Spleen (tissue), 11 donors: ENCODE measurements at regions not wholly inside any gene's neighbourhood (a gene's known extent, or its start where the extent isn't known, plus 50 kb on each side); places are given as distances from the start of the nearest gene placed in this dataset.

Experiments used
- DNase-seq: peaks from one replicate; pipeline ENCODE4 v3.0.0-alpha.2; 2020
- H3K27ac ChIP-seq, 8 donors: fragments of 200-600 bp; sonication (generic) in 7 of 8; 1 replicate in 4 of 8; 2 replicates in 4 of 8; pipeline versions ENCODE4 v1.5.0 to v1.8.0; 2016 to 2021; ENCODE audit warnings: inconsistent platforms in 4 of 8, mild to moderate bottlenecking in 4 of 8, moderate library complexity in 1 of 8
- H3K27me3 ChIP-seq, 7 donors: fragments of 200-600 bp; sonication (generic) in 6 of 7; replicated peaks in 1 of 7; 1 replicate in 4 of 7; 2 replicates in 3 of 7; pipeline versions ENCODE4 v1.5.0 to v1.8.0; 2016 to 2021; ENCODE audit warnings: inconsistent platforms in 3 of 7, mild to moderate bottlenecking in 1 of 7
- H3K36me3 ChIP-seq, 6 donors: fragments of 200-600 bp; sonication (generic) in 5 of 6; 1 replicate in 4 of 6; 2 replicates in 2 of 6; pipeline versions ENCODE4 v1.5.0 to v1.8.0; 2016 to 2021; ENCODE audit warnings: inconsistent platforms in 2 of 6
- H3K4me1 ChIP-seq, 6 donors: fragments of 200-600 bp; sonication (generic) in 5 of 6; 1 replicate in 3 of 6; 2 replicates in 3 of 6; pipeline versions ENCODE4 v1.5.0 to v1.8.0; 2016 to 2021; ENCODE audit warnings: inconsistent platforms in 3 of 6
- H3K4me3 ChIP-seq, 8 donors: fragments of 200-600 bp; sonication (generic) in 7 of 8; 1 replicate in 4 of 8; 2 replicates in 4 of 8; pipeline versions ENCODE4 v1.5.0 to v1.8.0; 2016 to 2021; ENCODE audit warnings: inconsistent platforms in 4 of 8, mild to moderate bottlenecking in 4 of 8, moderate library complexity in 2 of 8
- H3K9me3 ChIP-seq, 8 donors: fragments of 200-600 bp; sonication (generic) in 7 of 8; 1 replicate in 4 of 8; 2 replicates in 4 of 8; pipeline versions ENCODE4 v1.5.0 to v1.8.0; 2016 to 2021; ENCODE audit warnings: inconsistent platforms in 4 of 8
- CTCF ChIP-seq, 11 experiments: fragments of 200-600 bp in 7 of 11; fragments of 450-650 bp in 4 of 11; sonication (generic) in 4 of 11; IDR thresholded peaks in 8 of 11; conservative IDR thresholded peaks in 3 of 11; 1 replicate in 7 of 11; 2 replicates in 4 of 11; pipeline versions ENCODE4 v1.4.0 to v1.8.0; 2016 to 2021; ENCODE audit warnings: antibody characterized with exemption in 11 of 11, inconsistent platforms in 4 of 11, mild to moderate bottlenecking in 1 of 11
- POLR2A ChIP-seq, 3 donors: fragments of 450-650 bp; IDR thresholded peaks; one replicate each; pipeline ENCODE4 v1.5.1; 2017; ENCODE audit warnings: antibody characterized with exemption in 3 of 3, mild to moderate bottlenecking in 1 of 3
- POLR2AphosphoS5 ChIP-seq, 3 donors: sonication (generic); formaldehyde crosslinking; IDR thresholded peaks; one replicate each; pipeline ENCODE4 v1.5.1; 2017; ENCODE audit warnings: antibody characterized with exemption in 3 of 3
- WGBS, 5 donors: extraction: QIAGEN DNeasy Blood & Tissue Kit in 3 of 5; methylation state at CpG; one replicate each; pipeline versions ENCODE4 v1.1.5 to v1.1.7; 2013 to 2018; 5-methylcytosine and 5-hydroxymethylcytosine counted together
- intact Hi-C: fragments of 100-400 bp; cut with DNase I; formaldehyde crosslinking; loops from one replicate; pipeline ENCODE4 v1.15.0; 2023; ENCODE audit warnings: low total_unique reads
- donor health status: healthy with polysubstance abuse.
- donor health status: DM: no; HTN: no; CAD: no; lungs with moderate emphysema.
- donor health status: DM: no; HTN: no; CAD: no.
- donor health status: Bipolar disorder and iron deficiency.
- donor health status: healthy.
- donor health status: DM: no; HTN: no; CAD: no.
- donor health status: DM: yes; HTN: yes; CAD: no.

GRCh38 chr2:83826577-83826976, 632.5 kb downstream of the SUCLG1 start:
- Histone ChIP-seq H3K27me3 (no peaks in the 10 kb centered on the region), H3K4me1 (no peaks in the 10 kb centered on the region), H3K4me3 (no peak overlapping the region), H3K27ac (no peak overlapping the region), H3K36me3 (no peaks in the 10 kb centered on the region), H3K9me3 (no peaks in the 10 kb centered on the region)
- intact Hi-C loops, result no loop called here
- DNase-seq, result no peak
- TF ChIP-seq CTCF (IDR thresholded peaks at IDR 0.05 in 8 of 11, conservative IDR thresholded peaks at IDR 0.05 in 3 of 11) (no peak), POLR2AphosphoS5 (IDR thresholded peaks at IDR 0.05) (no peak), POLR2A (IDR thresholded peaks at IDR 0.05) (no peak)
- WGBS, 5 donors, result 80 to 92% (median 86%) methylated on average over 5 of the region's 5 CpGs

- Histone ChIP-seq H3K4me3 (no peak overlapping the region), H3K27me3 (no peaks in the 10 kb centered on the region), H3K36me3 (no peaks in the 10 kb centered on the region), H3K27ac (no peak overlapping the region), H3K9me3 (no peaks in the 10 kb centered on the region), H3K4me1 (no peaks in the 10 kb centered on the region)
- WGBS, 5 donors, result 64 to 100% (median 78%) methylated on average over 2 of the region's 2 CpGs
- DNase-seq, result peak; percentile 68
- TF ChIP-seq POLR2AphosphoS5 (IDR thresholded peaks at IDR 0.05) (no peak), CTCF (IDR thresholded peaks at IDR 0.05 in 8 of 11, conservative IDR thresholded peaks at IDR 0.05 in 3 of 11) (no peak), POLR2A (IDR thresholded peaks at IDR 0.05) (no peak)
- intact Hi-C loops, result no loop called here
These were observed 635.9 kb downstream of the SUCLG1 start for GRCh38 chr2:83823229-83823628.

GRCh38 chr2:83817511-83817910, 641.6 kb downstream of the SUCLG1 start:
- DNase-seq, result no peak
- TF ChIP-seq CTCF (IDR thresholded peaks at IDR 0.05 in 8 of 11, conservative IDR thresholded peaks at IDR 0.05 in 3 of 11) (peak in 1 of 11 experiments; percentile 6), POLR2AphosphoS5 (IDR thresholded peaks at IDR 0.05) (no peak)
- Histone ChIP-seq H3K36me3 (no peaks in the 10 kb centered on the region), H3K4me3 (no peak overlapping the region), H3K4me1 (no peaks in the 10 kb centered on the region), H3K9me3 (no peaks in the 10 kb centered on the region), H3K27ac (no peak overlapping the region), H3K27me3 (no peaks in the 10 kb centered on the region)
- 19 to 45% (median 36%) methylated on average over 3 of the region's 3 CpGs for WGBS, 5 donors
- intact Hi-C loops, result no loop called here

GRCh38 chr2:83808878-83809277, 650.2 kb downstream of the SUCLG1 start:
- WGBS, 5 donors, result 83 to 96% (median 87%) methylated on average over 1 of the region's 1 CpG

More at GRCh38 chr2:83808878-83809277, 650.2 kb downstream of the SUCLG1 start:
- Histone ChIP-seq H3K4me1 (no peaks in the 10 kb centered on the region), H3K36me3 (no peaks in the 10 kb centered on the region), H3K9me3 (peaks cover 0 to 3% (median 0%) of the 10 kb centered on the region in 8 donors), H3K27me3 (no peaks in the 10 kb centered on the region), H3K27ac (no peak overlapping the region), H3K4me3 (no peak overlapping the region)
- TF ChIP-seq CTCF (IDR thresholded peaks at IDR 0.05 in 8 of 11, conservative IDR thresholded peaks at IDR 0.05 in 3 of 11) (no peak), POLR2AphosphoS5 (IDR thresholded peaks at IDR 0.05) (no peak), POLR2A (IDR thresholded peaks at IDR 0.05) (no peak)
- no peak for DNase-seq
- intact Hi-C loops, result no loop called here
